Mesodermal cell (in vitro differentiated cells): ENCODE measurements at regions not wholly inside any gene's neighbourhood (a gene's known extent, or its start where the extent isn't known, plus 50 kb on each side); places are given as distances from the start of the nearest gene placed in this dataset.

Experiments
- H3K27ac ChIP-seq: 2 replicates; pipeline ENCODE4 v1.7.0; 2013; ENCODE audit warnings: mild to moderate bottlenecking, low read depth, low read length, moderate library complexity; ENCODE audit not compliant: severe bottlenecking
- H3K36me3 ChIP-seq: 2 replicates; pipeline ENCODE4 v1.7.1; 2013; ENCODE audit warnings: mild to moderate bottlenecking, low read length, moderate library complexity; ENCODE audit not compliant: control insufficient read depth, insufficient read depth
- H3K4me1 ChIP-seq: one replicate; pipeline ENCODE4 v1.7.1; 2013; ENCODE audit warnings: mild to moderate bottlenecking, low read length; ENCODE audit not compliant: insufficient read depth, control insufficient read depth, poor library complexity, severe bottlenecking
- H3K4me3 ChIP-seq: 2 replicates; pipeline ENCODE4 v1.7.0; 2013; ENCODE audit warnings: low read length, control low read depth, mild to moderate bottlenecking; ENCODE audit not compliant: insufficient read depth, poor library complexity, severe bottlenecking; ENCODE audit errors: extremely low read depth
- H3K9me3 ChIP-seq: 2 replicates; pipeline ENCODE4 v1.7.1; 2013; ENCODE audit warnings: mild to moderate bottlenecking, low read length, moderate library complexity; ENCODE audit not compliant: control insufficient read depth
- WGBS, 2 experiments: methylation state at CpG; one replicate each; pipeline ENCODE4 v1.1.5; 2013; ENCODE audit warnings: missing lambda C conversion rate in 2 of 2; ENCODE audit not compliant: insufficient coverage in 2 of 2; 5-methylcytosine and 5-hydroxymethylcytosine counted together

GRCh38 chr20:55255016-55255415 is 750.3 kb downstream of the CBLN4 start:
- Histone ChIP-seq H3K27ac (no peak overlapping the region), H3K4me3 (no peak overlapping the region), H3K36me3 (no peaks in the 10 kb centered on the region), H3K4me1 (no peaks in the 10 kb centered on the region), H3K9me3 (no peaks in the 10 kb centered on the region)
- 83% methylated on average over 6 of the region's 6 CpGs; no CpG with 5 or more reads in 1 of the 2 experiments for WGBS, 2 experiments

- no peaks in the 10 kb centered on the region for H3K4me1 ChIP-seq
- WGBS, 2 experiments, result no CpG with 5 or more reads among the region's 1 CpG
These were observed 751.5 kb downstream of the CBLN4 start for GRCh38 chr20:55253781-55254180.

GRCh38 chr20:55252521-55252920 is 752.8 kb downstream of the CBLN4 start:
- H3K4me1 ChIP-seq, result no peaks in the 10 kb centered on the region
- no peak overlapping the region for H3K4me3 ChIP-seq
- no peak overlapping the region for H3K27ac ChIP-seq
- H3K36me3 ChIP-seq, result no peaks in the 10 kb centered on the region
- H3K9me3 ChIP-seq, result no peaks in the 10 kb centered on the region
- 83 to 89% methylated on average over 3 to 4 of the region's 5 CpGs for WGBS, 2 experiments

More at GRCh38 chr20:55253781-55254180, 751.5 kb downstream of the CBLN4 start:
- Histone ChIP-seq H3K9me3 (no peaks in the 10 kb centered on the region), H3K27ac (no peak overlapping the region), H3K4me3 (no peak overlapping the region), H3K36me3 (no peaks in the 10 kb centered on the region)

- no peaks in the 10 kb centered on the region for H3K9me3 ChIP-seq
- H3K4me1 ChIP-seq, result no peaks in the 10 kb centered on the region
- 94 to 100% methylated on average over 9 to 21 of the region's 22 CpGs for WGBS, 2 experiments
- H3K4me3 ChIP-seq, result no peak overlapping the region
- no peaks in the 10 kb centered on the region for H3K36me3 ChIP-seq
- no peak overlapping the region for H3K27ac ChIP-seq
These were observed 754.1 kb downstream of the CBLN4 start for GRCh38 chr20:55251170-55251569.

- no peaks in the 10 kb centered on the region for H3K4me1 ChIP-seq
- H3K4me3 ChIP-seq, result no peak overlapping the region
These were observed 762.5 kb downstream of the CBLN4 start for GRCh38 chr20:55242853-55243252.

GRCh38 chr20:55239269-55239668 is 763.9 kb downstream of the DOK5 start:
- Histone ChIP-seq H3K9me3 (peaks cover 12% of the 10 kb centered on the region), H3K4me1 (no peaks in the 10 kb centered on the region), H3K27ac (no peak overlapping the region), H3K4me3 (no peak overlapping the region), H3K36me3 (no peaks in the 10 kb centered on the region)
- WGBS, 2 experiments, result no CpG with 5 or more reads among the region's 1 CpG

More at GRCh38 chr20:55242853-55243252, 762.5 kb downstream of the CBLN4 start:
- Histone ChIP-seq H3K36me3 (no peaks in the 10 kb centered on the region), H3K27ac (no peak overlapping the region), H3K9me3 (peaks cover 10% of the 10 kb centered on the region)

GRCh38 chr20:55232647-55233046 is 757.3 kb downstream of the DOK5 start:
- Histone ChIP-seq H3K4me1 (no peaks in the 10 kb centered on the region), H3K4me3 (no peak overlapping the region), H3K27ac (no peak overlapping the region), H3K36me3 (no peaks in the 10 kb centered on the region), H3K9me3 (peaks cover 3% of the 10 kb centered on the region)
- no CpG with 5 or more reads among the region's 1 CpG for WGBS, 2 experiments

- Histone ChIP-seq H3K9me3 (peaks cover 7% of the 10 kb centered on the region), H3K36me3 (no peaks in the 10 kb centered on the region), H3K4me3 (no peak overlapping the region), H3K4me1 (no peaks in the 10 kb centered on the region), H3K27ac (no peak overlapping the region)
- no CpG with 5 or more reads among the region's 1 CpG for WGBS, 2 experiments
These were observed 754.1 kb downstream of the DOK5 start for GRCh38 chr20:55229451-55229850.

GRCh38 chr20:55216525-55217242 is 741.3 kb downstream of the DOK5 start:
- H3K9me3 ChIP-seq, result no peaks in the 10 kb centered on the region
- WGBS, 2 experiments, result 71 to 81% methylated on average over 1 to 5 of the region's 8 CpGs
- no peaks in the 10 kb centered on the region for H3K4me1 ChIP-seq
- H3K36me3 ChIP-seq, result no peaks in the 10 kb centered on the region
- no peak overlapping the region for H3K27ac ChIP-seq
- H3K4me3 ChIP-seq, result no peak overlapping the region

GRCh38 chr20:55213653-55214052 is 738.3 kb downstream of the DOK5 start:
- H3K36me3 ChIP-seq, result no peaks in the 10 kb centered on the region
- H3K27ac ChIP-seq, result no peak overlapping the region
- no peaks in the 10 kb centered on the region for H3K9me3 ChIP-seq
- H3K4me1 ChIP-seq, result no peaks in the 10 kb centered on the region
- no peak overlapping the region for H3K4me3 ChIP-seq
- WGBS, 2 experiments, result 84% methylated on average over 2 of the region's 6 CpGs; no CpG with 5 or more reads in 1 of the 2 experiments

GRCh38 chr20:55211481-55211880 is 736.1 kb downstream of the DOK5 start:
- no peak overlapping the region for H3K27ac ChIP-seq
- WGBS, 2 experiments, result 36 to 96% methylated on average over 2 to 3 of the region's 6 CpGs
- H3K4me1 ChIP-seq, result no peaks in the 10 kb centered on the region

More at GRCh38 chr20:55211481-55211880, 736.1 kb downstream of the DOK5 start:
- no peaks in the 10 kb centered on the region for H3K9me3 ChIP-seq
- H3K36me3 ChIP-seq, result no peaks in the 10 kb centered on the region
- no peak overlapping the region for H3K4me3 ChIP-seq
